NCI-H2196 treated with DMSO at 0.1 percent for 48 hours (cell line): ENCODE measurements at regions not wholly inside any gene's neighbourhood (a gene's known extent, or its start where the extent isn't known, plus 50 kb on each side); places are given as distances from the start of the nearest gene placed in this dataset.
"Not testable (repeated sequence)": the region's sequence is repeated elsewhere in the genome, so short reads cannot be mapped to it uniquely, and the experiment has no call there.

Experiments
- DNase-seq: peaks from one replicate; lab custom pipeline; 2025; ENCODE audit not compliant: unreplicated experiment; lab: John Stamatoyannopoulos, UW

DNA sequence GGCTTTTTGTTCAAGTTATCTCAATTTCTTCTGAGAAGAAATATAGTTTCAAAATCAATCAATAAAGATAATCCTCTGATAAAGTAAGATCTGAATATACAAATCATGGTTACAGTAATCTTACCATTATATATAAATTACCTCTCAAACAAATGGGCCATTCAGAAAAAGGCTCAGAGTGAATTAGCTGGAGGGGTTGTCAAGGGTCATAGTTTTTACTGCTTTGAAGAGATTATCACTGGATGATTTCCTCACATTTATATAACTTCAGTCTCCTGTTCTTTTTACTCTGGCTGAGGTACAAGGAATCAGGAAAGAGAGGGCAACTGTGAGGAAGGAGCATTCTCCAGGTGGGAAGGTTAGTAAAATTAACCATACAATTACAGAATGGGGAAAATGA lies 148.6 kb upstream of the ELL2 start:
- DNase-seq, result no peak

DNA sequence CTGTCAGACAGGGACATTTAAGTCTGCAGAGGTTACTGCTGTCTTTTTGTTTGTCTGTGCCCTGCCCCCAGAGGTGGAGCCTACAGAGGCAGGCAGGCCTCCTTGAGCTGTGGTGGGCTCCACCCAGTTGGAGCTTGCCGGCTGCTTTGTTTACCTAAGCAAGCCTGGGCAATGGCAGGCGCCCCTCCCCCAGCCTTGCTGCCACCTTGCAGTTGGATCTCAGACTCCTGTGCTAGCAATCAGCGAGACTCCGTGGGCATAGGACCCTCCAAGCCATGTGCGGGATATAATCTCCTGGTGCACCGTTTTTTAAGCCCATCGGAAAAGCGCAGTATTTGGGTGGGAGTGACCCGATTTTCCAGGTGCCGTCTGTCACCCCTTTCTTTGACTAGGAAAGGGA lies 147.0 kb upstream of the ELL2 start:
- not testable (repeated sequence) for DNase-seq

- not testable (repeated sequence) for DNase-seq
Observed at GRCh38 chr5:96103829-96104228, 142.2 kb upstream of the ELL2 start.

GRCh38 chr5:96101358-96102089 lies 139.9 kb upstream of the ELL2 start:
- DNase-seq, result no peak

DNA sequence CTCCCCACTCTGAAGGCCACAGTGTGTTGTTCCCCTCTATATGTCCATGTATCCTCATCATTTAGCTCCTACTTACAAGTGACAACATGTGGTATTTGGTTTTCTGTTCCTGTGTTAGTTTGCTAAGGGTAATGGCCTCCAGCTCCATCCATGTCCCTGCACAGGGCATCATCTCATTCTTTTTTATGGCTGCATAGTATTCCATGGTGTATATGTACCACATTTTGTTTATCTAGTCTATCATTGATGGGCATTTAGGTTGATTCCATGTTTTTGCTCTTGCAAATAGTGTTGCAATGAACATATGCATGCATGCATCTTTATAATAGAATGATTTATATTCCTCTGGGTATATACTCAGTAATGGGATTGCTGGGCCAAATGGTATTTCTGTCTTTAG lies 135.8 kb upstream of the ELL2 start:
- DNase-seq, result not testable (repeated sequence)

GRCh38 chr5:96096724-96097123 lies 135.1 kb upstream of the ELL2 start:
- no peak for DNase-seq

GRCh38 chr5:96094904-96095303 lies 133.3 kb upstream of the ELL2 start:
- no peak for DNase-seq

GRCh38 chr5:96093890-96094381 lies 132.3 kb upstream of the ELL2 start:
- no peak for DNase-seq

GRCh38 chr5:96093340-96093739 lies 131.7 kb upstream of the ELL2 start:
- DNase-seq, result no peak

GRCh38 chr5:96091874-96092273 lies 130.2 kb upstream of the ELL2 start:
- DNase-seq, result no peak

- no peak for DNase-seq
Observed at GRCh38 chr5:96090215-96090614, 128.6 kb upstream of the ELL2 start.

- DNase-seq, result no peak
Observed at GRCh38 chr5:96088706-96089498, 127.3 kb upstream of the ELL2 start.

GRCh38 chr5:96087939-96088338 lies 126.3 kb upstream of the ELL2 start:
- no peak for DNase-seq

GRCh38 chr5:96084874-96085506 lies 123.3 kb upstream of the ELL2 start:
- no peak for DNase-seq

GRCh38 chr5:96083361-96083881 lies 121.8 kb upstream of the ELL2 start:
- no peak for DNase-seq

DNA sequence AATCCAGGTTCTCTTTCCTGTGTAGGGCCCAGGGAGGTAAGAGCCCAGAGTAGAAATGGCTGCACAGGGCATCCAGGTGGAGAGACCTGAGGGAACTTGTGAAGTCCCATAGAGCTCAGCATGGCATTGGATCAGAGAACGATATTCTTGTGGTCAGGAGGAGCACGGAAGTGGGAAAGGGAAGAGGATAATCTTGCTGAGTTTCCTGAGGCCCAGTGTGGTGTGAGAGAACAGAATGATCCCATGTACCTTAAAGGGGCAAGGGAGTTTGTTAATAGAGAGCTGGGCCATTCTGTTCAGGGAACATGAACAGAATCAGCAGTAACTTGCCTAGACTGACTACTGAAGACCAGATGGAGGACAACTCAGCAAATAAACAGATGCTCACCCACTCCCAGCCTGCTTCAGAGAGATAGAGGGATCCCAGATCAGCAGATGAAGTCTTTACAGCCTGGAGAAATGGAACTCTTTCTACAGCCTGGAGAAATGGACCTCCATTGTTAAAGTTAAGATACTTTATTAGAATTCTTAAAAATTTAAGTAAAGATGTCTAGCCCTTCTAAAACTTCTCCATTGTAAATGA lies 119.7 kb upstream of the ELL2 start:
- no peak for DNase-seq

- no peak for DNase-seq
Observed at GRCh38 chr5:96080557-96080956, 118.9 kb upstream of the ELL2 start.

DNA sequence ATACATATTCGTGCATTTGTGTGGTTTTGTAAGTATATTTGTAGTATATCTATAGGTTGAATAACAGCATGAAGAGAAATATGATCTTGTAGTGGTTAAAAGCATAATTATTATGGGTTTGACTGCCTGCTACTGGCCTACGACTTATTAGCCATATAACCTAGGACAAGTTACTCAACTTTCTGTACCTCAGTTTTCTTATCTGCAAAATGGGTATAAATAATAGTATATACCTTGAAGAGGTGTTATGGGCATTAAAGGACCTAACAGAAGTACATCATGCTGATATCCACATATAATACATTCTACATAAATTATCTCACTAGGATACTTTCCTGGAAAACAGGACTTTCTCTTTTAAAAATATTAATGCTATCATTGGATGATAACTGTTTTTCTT lies 118.3 kb upstream of the ELL2 start:
- no peak for DNase-seq

DNA sequence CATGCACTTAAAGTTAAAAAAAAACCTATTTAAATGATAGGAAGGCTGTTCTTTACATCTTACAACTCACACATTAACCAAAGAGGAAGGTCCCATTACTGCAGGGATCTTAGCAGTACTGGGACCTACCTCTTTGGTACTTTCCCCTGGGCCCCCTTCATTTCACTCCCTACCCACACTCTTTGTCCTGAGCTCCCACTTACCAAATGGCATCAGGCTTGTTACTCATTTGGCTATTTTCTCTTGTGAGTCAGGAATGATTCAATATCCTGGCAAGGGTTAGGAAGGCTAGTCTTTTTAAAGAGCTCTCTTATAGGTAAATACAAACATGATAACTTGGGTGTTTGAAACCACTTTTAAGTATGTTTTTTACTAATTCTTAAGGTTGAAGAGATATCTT lies 117.4 kb upstream of the ELL2 start:
- DNase-seq, result no peak

- DNase-seq, result no peak
Observed at GRCh38 chr5:96076451-96076850, 114.8 kb upstream of the ELL2 start.

GRCh38 chr5:96075579-96076289 lies 114.1 kb upstream of the ELL2 start:
- DNase-seq, result no peak
